CD4-positive, alpha-beta memory T cell (primary cell): ENCODE measurements at regions not wholly inside any gene's neighbourhood (a gene's known extent, or its start where the extent isn't known, plus 50 kb on each side); places are given as distances from the start of the nearest gene placed in this dataset.
"Not testable (repeated sequence)": the region's sequence is repeated elsewhere in the genome, so short reads cannot be mapped to it uniquely, and the experiment has no call there.

Experiments
- CTCF ChIA-PET: fragments of 350-600 bp; sonication (Branson Sonifier 250); formaldehyde crosslinking; loops from one replicate; lab custom pipeline; 2021; ENCODE audit warnings: inconsistent platforms; ENCODE audit not compliant: partially characterized antibody; lab: Charles Lee
- POLR2A ChIA-PET: fragments of 350-600 bp; sonication (Branson Sonifier 250); formaldehyde crosslinking; loops from one replicate; lab custom pipeline; 2021; ENCODE audit not compliant: partially characterized antibody; lab: Charles Lee
- DNase-seq, 5 donors: peaks; one replicate each; pipeline versions ENCODE4 v3.0.0 to v3.0.0-alpha.2; 2020 to 2022; ENCODE audit warnings: mixed read lengths in 1 of 5
- H3K27ac ChIP-seq: one replicate; pipeline ENCODE4 v1.7.0; 2013; ENCODE audit warnings: low read depth, low read length
- H3K27me3 ChIP-seq: 2 replicates; pipeline ENCODE4 v1.7.0; 2013; ENCODE audit warnings: mild to moderate bottlenecking, low read length, moderate library complexity; ENCODE audit not compliant: insufficient read depth
- H3K36me3 ChIP-seq: 2 replicates; pipeline ENCODE4 v1.7.0; 2013; ENCODE audit warnings: mild to moderate bottlenecking, low read length, moderate library complexity; ENCODE audit not compliant: insufficient read depth
- H3K4me1 ChIP-seq: 2 replicates; pipeline ENCODE4 v1.7.0; 2013; ENCODE audit warnings: mild to moderate bottlenecking, low read length, moderate library complexity; ENCODE audit not compliant: insufficient read depth
- H3K4me3 ChIP-seq, 2 donors: one replicate each; pipeline ENCODE4 v1.7.0; 2013; ENCODE audit warnings: low read length in 2 of 2, mild to moderate bottlenecking in 1 of 2
- H3K9me3 ChIP-seq, 2 donors: one replicate each; pipeline ENCODE4 v1.7.0; 2013; ENCODE audit warnings: low read length in 2 of 2, control low read depth in 1 of 2; ENCODE audit not compliant: control insufficient read depth in 1 of 2
- H3K27ac Mint-ChIP-seq, 7 donors: one replicate each; pipeline ENCODE4 v1.8.0; 2020 to 2021; ENCODE audit warnings: mixed read lengths in 7 of 7, mild to moderate bottlenecking in 6 of 7, inconsistent platforms in 3 of 7, moderate library complexity in 3 of 7
- H3K27me3 Mint-ChIP-seq, 2 donors: one replicate each; pipeline ENCODE4 v1.8.0; 2020 to 2021; ENCODE audit warnings: mixed read lengths in 2 of 2
- H3K36me3 Mint-ChIP-seq, 2 donors: one replicate each; pipeline ENCODE4 v1.8.0; 2020 to 2021; ENCODE audit warnings: mixed read lengths in 2 of 2, inconsistent platforms in 1 of 2, mild to moderate bottlenecking in 1 of 2
- H3K4me1 Mint-ChIP-seq, 4 donors: one replicate each; pipeline ENCODE4 v1.8.0; 2020 to 2021; ENCODE audit warnings: mixed read lengths in 4 of 4, mild to moderate bottlenecking in 1 of 4
- H3K4me3 Mint-ChIP-seq, 8 donors: one replicate each; pipeline ENCODE4 v1.8.0; 2020 to 2021; ENCODE audit warnings: mixed read lengths in 8 of 8, mild to moderate bottlenecking in 7 of 8, moderate library complexity in 6 of 8, inconsistent platforms in 3 of 8
- H3K9me3 Mint-ChIP-seq, 8 donors: one replicate each; pipeline ENCODE4 v1.8.0; 2020 to 2021; ENCODE audit warnings: mixed read lengths in 8 of 8, mild to moderate bottlenecking in 5 of 8, inconsistent platforms in 3 of 8, moderate library complexity in 1 of 8
- intact Hi-C: fragments of 100-400 bp; cut with micrococcal nuclease; formaldehyde crosslinking; loops from one replicate; pipeline ENCODE4 v1.15.1; 2023

- no peak for DNase-seq
- no peak overlapping the region for H3K4me3 ChIP-seq
- no peak overlapping the region for H3K27ac ChIP-seq
- H3K9me3 Mint-ChIP-seq = peaks cover 2 to 21% (median 6%) of the 10 kb centered on the region in 8 donors
- H3K36me3 ChIP-seq = no peaks in the 10 kb centered on the region
- H3K4me3 Mint-ChIP-seq = no peak overlapping the region
- CTCF ChIA-PET = no interaction called here
- POLR2A ChIA-PET = no interaction called here
- H3K27me3 ChIP-seq = no peaks in the 10 kb centered on the region
- H3K27me3 Mint-ChIP-seq = no peaks in the 10 kb centered on the region
- H3K27ac Mint-ChIP-seq = no peak overlapping the region
- no peaks in the 10 kb centered on the region for H3K4me1 ChIP-seq
- no peaks in the 10 kb centered on the region for H3K4me1 Mint-ChIP-seq
- no peaks in the 10 kb centered on the region for H3K9me3 ChIP-seq
- no peaks in the 10 kb centered on the region for H3K36me3 Mint-ChIP-seq
- intact Hi-C loops = no loop called here
Observed at GRCh38 chr13:90640976-90641375, 706.5 kb upstream of the MIR17HG start.

- Histone ChIP-seq H3K4me3 (no peak overlapping the region), H3K36me3 (no peaks in the 10 kb centered on the region), H3K4me1 (no peaks in the 10 kb centered on the region), H3K27me3 (no peaks in the 10 kb centered on the region), H3K9me3 (no peaks in the 10 kb centered on the region), H3K27ac (no peak overlapping the region)
- Mint-ChIP-seq H3K9me3 (peaks cover 2 to 21% (median 6%) of the 10 kb centered on the region in 8 donors), H3K27ac (no peak overlapping the region), H3K27me3 (no peaks in the 10 kb centered on the region), H3K4me3 (no peak overlapping the region), H3K36me3 (no peaks in the 10 kb centered on the region), H3K4me1 (no peaks in the 10 kb centered on the region)
- no peak for DNase-seq
- intact Hi-C loops = no loop called here
- POLR2A ChIA-PET = no interaction called here
- CTCF ChIA-PET = no interaction called here
Observed at GRCh38 chr13:90641884-90642283, 705.6 kb upstream of the MIR17HG start.

GRCh38 chr13:90645582-90645981 lies 701.9 kb upstream of the MIR17HG start:
- H3K27ac Mint-ChIP-seq = no peak overlapping the region
- no peak overlapping the region for H3K27ac ChIP-seq

GRCh38 chr13:90648497-90648896 lies 699.0 kb upstream of the MIR17HG start:
- peaks cover 3 to 28% (median 12%) of the 10 kb centered on the region in 8 donors for H3K9me3 Mint-ChIP-seq
- no peak overlapping the region for H3K4me3 Mint-ChIP-seq
- Histone ChIP-seq H3K27ac (no peak overlapping the region), H3K36me3 (no peaks in the 10 kb centered on the region), H3K27me3 (no peaks in the 10 kb centered on the region), H3K4me1 (no peaks in the 10 kb centered on the region), H3K4me3 (no peak overlapping the region), H3K9me3 (peaks cover 0 to 3% of the 10 kb centered on the region in 2 donors)
- intact Hi-C loops = no loop called here
- ChIA-PET CTCF (no interaction called here), POLR2A (no interaction called here)
- no peak for DNase-seq
- no peaks in the 10 kb centered on the region for H3K27me3 Mint-ChIP-seq
- no peaks in the 10 kb centered on the region for H3K4me1 Mint-ChIP-seq
- H3K27ac Mint-ChIP-seq = no peak overlapping the region
- no peaks in the 10 kb centered on the region for H3K36me3 Mint-ChIP-seq

More at GRCh38 chr13:90645582-90645981, 701.9 kb upstream of the MIR17HG start:
- H3K4me3 Mint-ChIP-seq = no peak overlapping the region
- DNase-seq = no peak
- no peaks in the 10 kb centered on the region for H3K27me3 ChIP-seq
- ChIA-PET CTCF (no interaction called here), POLR2A (no interaction called here)
- no peaks in the 10 kb centered on the region for H3K4me1 ChIP-seq
- intact Hi-C loops = no loop called here
- no peaks in the 10 kb centered on the region for H3K4me1 Mint-ChIP-seq
- no peaks in the 10 kb centered on the region for H3K36me3 Mint-ChIP-seq
- H3K4me3 ChIP-seq = no peak overlapping the region
- H3K27me3 Mint-ChIP-seq = no peaks in the 10 kb centered on the region
- H3K9me3 ChIP-seq = no peaks in the 10 kb centered on the region
- H3K9me3 Mint-ChIP-seq = peaks cover 2 to 24% (median 6%) of the 10 kb centered on the region in 8 donors
- H3K36me3 ChIP-seq = no peaks in the 10 kb centered on the region

DNA sequence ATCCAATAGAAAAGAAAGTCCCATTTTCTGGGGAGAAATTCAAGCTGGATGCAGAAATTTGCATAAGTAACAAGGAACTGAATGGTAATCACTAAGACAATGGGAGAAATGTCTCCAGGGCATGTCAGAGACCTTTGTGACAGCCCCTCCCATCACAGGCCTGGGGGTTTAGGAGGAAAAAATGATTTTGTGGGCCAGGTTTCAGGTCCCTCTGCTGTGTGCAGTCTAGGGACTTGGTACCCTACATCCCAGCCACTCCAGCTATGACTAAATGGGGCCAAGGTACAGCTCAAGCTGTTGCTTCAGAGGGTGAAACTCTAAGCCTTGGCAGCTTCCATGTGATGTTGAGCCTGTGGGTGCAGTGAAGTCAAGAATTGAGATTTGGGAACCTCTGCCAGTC lies 695.5 kb upstream of the MIR17HG start:
- Mint-ChIP-seq H3K4me3 (no peak overlapping the region), H3K4me1 (no peaks in the 10 kb centered on the region), H3K9me3 (peaks cover 3 to 23% (median 10%) of the 10 kb centered on the region in 8 donors), H3K27me3 (no peaks in the 10 kb centered on the region), H3K36me3 (no peaks in the 10 kb centered on the region), H3K27ac (no peak overlapping the region)
- Histone ChIP-seq H3K4me3 (no peak overlapping the region), H3K27me3 (no peaks in the 10 kb centered on the region), H3K4me1 (no peaks in the 10 kb centered on the region), H3K27ac (no peak overlapping the region), H3K9me3 (peaks cover 0 to 3% of the 10 kb centered on the region in 2 donors), H3K36me3 (no peaks in the 10 kb centered on the region)
- intact Hi-C loops = no loop called here
- CTCF ChIA-PET = no interaction called here
- DNase-seq = no peak
- POLR2A ChIA-PET = no interaction called here

DNA sequence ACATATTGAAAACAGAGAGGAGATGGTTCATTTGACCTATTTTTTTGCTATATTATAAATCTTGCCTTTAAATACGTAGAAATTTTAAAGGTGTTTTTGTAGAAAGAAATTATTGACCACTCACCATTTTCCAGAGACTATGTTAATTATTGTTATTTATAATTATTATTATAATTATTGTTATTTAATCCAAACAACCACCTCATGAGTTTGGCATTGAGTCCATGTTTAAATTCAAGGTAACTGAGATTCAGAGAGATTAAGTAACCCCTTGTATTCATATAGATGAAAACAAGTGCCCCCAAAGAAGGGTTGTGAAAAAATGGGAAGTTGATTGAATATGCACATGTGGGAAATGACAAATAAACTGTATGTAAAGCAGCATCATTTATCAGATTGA lies 692.5 kb upstream of the MIR17HG start:
- CTCF ChIA-PET = no interaction called here
- POLR2A ChIA-PET = no interaction called here
- no peaks in the 10 kb centered on the region for H3K36me3 ChIP-seq

GRCh38 chr13:90664200-90664599 lies 683.3 kb upstream of the MIR17HG start:
- H3K27ac ChIP-seq, H3K27ac Mint-ChIP-seq, POLR2A ChIA-PET, H3K4me3 ChIP-seq, H3K9me3 ChIP-seq, CTCF ChIA-PET, H3K4me1 Mint-ChIP-seq, H3K4me3 Mint-ChIP-seq, intact Hi-C loops, H3K27me3 Mint-ChIP-seq, DNase-seq, H3K36me3 Mint-ChIP-seq, H3K36me3 ChIP-seq, H3K27me3 ChIP-seq, H3K4me1 ChIP-seq: not testable (repeated sequence)
- H3K9me3 Mint-ChIP-seq = peaks cover 3 to 13% (median 6%) of the 10 kb centered on the region in 8 donors

More for the DNA sequence above, 692.5 kb upstream of the MIR17HG start:
- Histone ChIP-seq H3K4me3 (no peak overlapping the region), H3K9me3 (peaks cover 0 to 3% of the 10 kb centered on the region in 2 donors), H3K4me1 (no peaks in the 10 kb centered on the region), H3K27me3 (no peaks in the 10 kb centered on the region), H3K27ac (no peak overlapping the region)
- Mint-ChIP-seq H3K9me3 (peaks cover 3 to 28% (median 10%) of the 10 kb centered on the region in 8 donors), H3K27ac (no peak overlapping the region), H3K4me3 (no peak overlapping the region), H3K27me3 (no peaks in the 10 kb centered on the region), H3K36me3 (no peaks in the 10 kb centered on the region), H3K4me1 (no peaks in the 10 kb centered on the region)
- DNase-seq = no peak
- intact Hi-C loops = no loop called here

DNA sequence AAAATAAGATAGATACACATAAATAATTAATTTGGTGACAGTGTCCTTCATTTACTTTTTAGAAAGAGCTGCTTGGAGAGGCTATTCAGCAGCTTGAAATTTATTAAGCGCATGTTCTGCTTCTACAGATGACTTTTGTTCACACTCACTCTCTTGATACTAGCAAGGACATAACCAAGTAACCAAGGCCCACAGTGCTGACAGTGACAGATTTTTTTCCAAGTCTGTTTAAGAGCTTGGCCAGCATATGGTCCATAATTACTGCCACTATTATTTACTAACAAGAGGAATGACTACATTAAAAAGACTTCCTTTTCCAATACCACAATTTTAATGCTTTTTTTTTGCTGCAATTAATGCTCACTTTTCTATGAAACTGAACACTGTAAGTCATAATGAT lies 673.7 kb upstream of the MIR17HG start:
- ChIA-PET CTCF (no interaction called here), POLR2A (no interaction called here)
- no peak overlapping the region for H3K4me3 Mint-ChIP-seq
- no peaks in the 10 kb centered on the region for H3K36me3 ChIP-seq
- no peaks in the 10 kb centered on the region for H3K4me1 ChIP-seq
- no peaks in the 10 kb centered on the region for H3K27me3 ChIP-seq
- H3K9me3 ChIP-seq = no peaks in the 10 kb centered on the region
- H3K4me3 ChIP-seq = no peak overlapping the region
- intact Hi-C loops = no loop called here
- peaks cover 0 to 15% (median 4%) of the 10 kb centered on the region in 8 donors for H3K9me3 Mint-ChIP-seq
- H3K27ac ChIP-seq = no peak overlapping the region
- H3K36me3 Mint-ChIP-seq = no peaks in the 10 kb centered on the region
- no peaks in the 10 kb centered on the region for H3K4me1 Mint-ChIP-seq
- no peak for DNase-seq
- H3K27me3 Mint-ChIP-seq = no peaks in the 10 kb centered on the region
- no peak overlapping the region for H3K27ac Mint-ChIP-seq
